PC-9 (cell line): ENCODE measurements at regions not wholly inside any gene's neighbourhood (a gene's known extent, or its start where the extent isn't known, plus 50 kb on each side); places are given as distances from the start of the nearest gene placed in this dataset.

ENCODE experiments used
- EZH2 ChIP-seq: fragments of 200-600 bp; sonication (generic); IDR thresholded peaks from 2 replicates; pipeline ENCODE4 v1.8.0; 2017; ENCODE audit warnings: antibody characterized with exemption, low read depth
- TF ChIP-seq, protein P1 (sequence below): fragments of 200-600 bp; sonication (generic); conservative IDR thresholded peaks from 2 replicates; pipeline ENCODE4 v1.6.1; 2017; ENCODE audit warnings: mixed run types, antibody characterized with exemption, mild to moderate bottlenecking, moderate library complexity

- TF ChIP-seq, protein P1, sequence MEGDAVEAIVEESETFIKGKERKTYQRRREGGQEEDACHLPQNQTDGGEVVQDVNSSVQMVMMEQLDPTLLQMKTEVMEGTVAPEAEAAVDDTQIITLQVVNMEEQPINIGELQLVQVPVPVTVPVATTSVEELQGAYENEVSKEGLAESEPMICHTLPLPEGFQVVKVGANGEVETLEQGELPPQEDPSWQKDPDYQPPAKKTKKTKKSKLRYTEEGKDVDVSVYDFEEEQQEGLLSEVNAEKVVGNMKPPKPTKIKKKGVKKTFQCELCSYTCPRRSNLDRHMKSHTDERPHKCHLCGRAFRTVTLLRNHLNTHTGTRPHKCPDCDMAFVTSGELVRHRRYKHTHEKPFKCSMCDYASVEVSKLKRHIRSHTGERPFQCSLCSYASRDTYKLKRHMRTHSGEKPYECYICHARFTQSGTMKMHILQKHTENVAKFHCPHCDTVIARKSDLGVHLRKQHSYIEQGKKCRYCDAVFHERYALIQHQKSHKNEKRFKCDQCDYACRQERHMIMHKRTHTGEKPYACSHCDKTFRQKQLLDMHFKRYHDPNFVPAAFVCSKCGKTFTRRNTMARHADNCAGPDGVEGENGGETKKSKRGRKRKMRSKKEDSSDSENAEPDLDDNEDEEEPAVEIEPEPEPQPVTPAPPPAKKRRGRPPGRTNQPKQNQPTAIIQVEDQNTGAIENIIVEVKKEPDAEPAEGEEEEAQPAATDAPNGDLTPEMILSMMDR: no peak
- no peak for TF ChIP-seq EZH2
Measured at GRCh38 chr12:13801543-13801942, 179.9 kb downstream of the GRIN2B start.
